ENCODE measurements at regions not wholly inside any gene's neighbourhood (a gene's known extent, or its start where the extent isn't known, plus 50 kb on each side); places are given as distances from the start of the nearest gene placed in this dataset.
"Not testable (repeated sequence)": the region's sequence is repeated elsewhere in the genome, so short reads cannot be mapped to it uniquely, and the experiment has no call there.

DNA sequence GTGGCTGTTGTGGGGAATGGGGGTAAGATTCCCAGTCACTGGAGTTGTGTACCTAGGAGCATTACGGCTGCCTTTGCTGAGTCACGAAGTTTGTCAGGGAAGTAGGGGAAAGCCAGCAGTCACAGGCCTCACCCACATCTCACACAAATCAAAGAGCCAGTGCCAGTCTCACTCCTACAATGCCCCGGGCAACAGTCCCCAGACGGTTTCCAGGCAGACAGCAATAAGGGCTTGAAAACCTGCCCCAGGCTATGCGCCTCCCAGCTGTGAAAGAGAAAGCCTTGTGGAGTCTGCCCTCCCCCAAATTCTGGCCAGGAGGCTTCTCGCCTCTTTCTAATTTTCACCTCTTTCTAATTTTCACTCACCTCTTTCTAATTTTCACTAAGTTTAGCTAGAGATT lies 142.3 kb upstream of the EDNRB start:
- Histone ChIP-seq H3K79me2 (replicated peaks; ENCODE audit: insufficient read depth, low read length) (no peaks in the 10 kb centered on the region), H3K36me3 (ENCODE audit: insufficient read depth, low read length) (no peaks in the 10 kb centered on the region), H3K9ac (ENCODE audit: low read length) (no peak overlapping the region), H3F3A (ENCODE audit: insufficient read depth, low read length, poor library complexity, severe bottlenecking) (no peaks in the 10 kb centered on the region), H3K4me2 (ENCODE audit: low read length) (no peak overlapping the region), H3K4me3 (ENCODE audit: low read length) (no peak overlapping the region), H3K9me2 (ENCODE audit: insufficient read depth, low read length) (no peaks in the 10 kb centered on the region), H4K20me1 (ENCODE audit: insufficient read depth) (no peaks in the 10 kb centered on the region), H3K9me3 (ENCODE audit: low read length) (no peaks in the 10 kb centered on the region), H3K27ac (ENCODE audit: low read length) (no peak overlapping the region), H3K27me3 (ENCODE audit: insufficient read depth, low read depth, low read length) (no peaks in the 10 kb centered on the region), H2AFZ (ENCODE audit: low read depth, low read length) (no peak overlapping the region)
- no peak for TF ChIP-seq EP300 (conservative IDR thresholded peaks at IDR 0.05; ENCODE audit: poor library complexity, severe bottlenecking)
- TF ChIP-seq REST (IDR thresholded peaks at IDR 0.05; ENCODE audit: borderline replicate concordance), result no peak
- TF ChIP-seq SMC3 (conservative IDR thresholded peaks at IDR 0.05; ENCODE audit: poor library complexity), result no peak
- TF ChIP-seq EZH2 (IDR thresholded peaks at IDR 0.05; ENCODE audit: borderline replicate concordance, insufficient read depth, low read length, poor library complexity, severe bottlenecking), result no peak
- TF ChIP-seq MXI1 (conservative IDR thresholded peaks at IDR 0.05; ENCODE audit: poor library complexity, severe bottlenecking), result no peak
- no peak for TF ChIP-seq RAD21 (conservative IDR thresholded peaks at IDR 0.05)
- no peak for TF ChIP-seq TAF1 (IDR thresholded peaks at IDR 0.05; ENCODE audit: low read depth)
- no peak for TF ChIP-seq POLR2AphosphoS5 (IDR thresholded peaks at IDR 0.05)
- no peak for TF ChIP-seq CTCF (IDR thresholded peaks at IDR 0.05; ENCODE audit: poor library complexity, severe bottlenecking)

- H3K4me2 ChIP-seq (ENCODE audit: low read length); H4K20me1 ChIP-seq (ENCODE audit: insufficient read depth); H3K9ac ChIP-seq (ENCODE audit: low read length); H2AFZ ChIP-seq (ENCODE audit: low read depth, low read length); H3K27ac ChIP-seq (ENCODE audit: low read length); H3K4me3 ChIP-seq (ENCODE audit: low read length); H3K27me3 ChIP-seq (ENCODE audit: insufficient read depth, low read depth, low read length); H3K36me3 ChIP-seq (ENCODE audit: insufficient read depth, low read length); H3K9me3 ChIP-seq (ENCODE audit: low read length); H3K79me2 ChIP-seq (replicated peaks; ENCODE audit: insufficient read depth, low read length); H3K9me2 ChIP-seq (ENCODE audit: insufficient read depth, low read length); H3F3A ChIP-seq (ENCODE audit: insufficient read depth, low read length, poor library complexity, severe bottlenecking): not testable (repeated sequence)
Measured at GRCh38 chr13:78056865-78057264, 138.2 kb upstream of the EDNRB start.

DNA sequence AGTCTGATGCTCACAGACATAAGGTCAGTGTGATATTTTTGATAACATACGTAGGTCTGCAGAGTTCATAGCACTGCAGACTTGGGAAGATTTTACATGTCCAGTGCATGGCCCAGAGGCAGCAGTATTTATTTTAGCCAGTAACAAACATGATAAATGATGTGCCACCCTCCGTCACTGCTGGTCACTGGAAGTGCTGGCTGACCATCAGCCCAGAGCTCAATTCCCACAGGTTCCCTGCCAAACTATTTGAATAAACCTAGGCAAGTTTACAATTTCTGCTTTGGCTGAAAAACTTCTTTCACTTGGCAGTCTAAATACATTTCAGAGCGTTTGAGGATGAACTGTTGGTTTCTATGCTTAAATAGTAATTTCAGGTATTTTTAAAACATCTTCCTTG lies 135.5 kb upstream of the EDNRB start:
- no peak overlapping the region for H3K9ac ChIP-seq (ENCODE audit: low read length)
- H3K9me3 ChIP-seq (ENCODE audit: low read length), result no peaks in the 10 kb centered on the region
- no peaks in the 10 kb centered on the region for H3K79me2 ChIP-seq (replicated peaks; ENCODE audit: insufficient read depth, low read length)
- no peak overlapping the region for H3K4me2 ChIP-seq (ENCODE audit: low read length)
- no peaks in the 10 kb centered on the region for H3F3A ChIP-seq (ENCODE audit: insufficient read depth, low read length, poor library complexity, severe bottlenecking)
- no peak overlapping the region for H3K4me3 ChIP-seq (ENCODE audit: low read length)
- H3K27me3 ChIP-seq (ENCODE audit: insufficient read depth, low read depth, low read length), result no peaks in the 10 kb centered on the region
- no peak overlapping the region for H3K27ac ChIP-seq (ENCODE audit: low read length)
- H3K9me2 ChIP-seq (ENCODE audit: insufficient read depth, low read length), result no peaks in the 10 kb centered on the region
- no peaks in the 10 kb centered on the region for H3K36me3 ChIP-seq (ENCODE audit: insufficient read depth, low read length)
- no peak overlapping the region for H2AFZ ChIP-seq (ENCODE audit: low read depth, low read length)
- no peaks in the 10 kb centered on the region for H4K20me1 ChIP-seq (ENCODE audit: insufficient read depth)
- TF ChIP-seq CTCF (IDR thresholded peaks at IDR 0.05; ENCODE audit: poor library complexity, severe bottlenecking) (no peak), EP300 (conservative IDR thresholded peaks at IDR 0.05; ENCODE audit: poor library complexity, severe bottlenecking) (no peak), MXI1 (conservative IDR thresholded peaks at IDR 0.05; ENCODE audit: poor library complexity, severe bottlenecking) (no peak), REST (IDR thresholded peaks at IDR 0.05; ENCODE audit: borderline replicate concordance) (no peak), RAD21 (conservative IDR thresholded peaks at IDR 0.05) (no peak), SMC3 (conservative IDR thresholded peaks at IDR 0.05; ENCODE audit: poor library complexity) (no peak), EZH2 (IDR thresholded peaks at IDR 0.05; ENCODE audit: borderline replicate concordance, insufficient read depth, low read length, poor library complexity, severe bottlenecking) (no peak)

Data from neural cell (in vitro differentiated cells).